GM18858 (cell line): ENCODE measurements at regions not wholly inside any gene's neighbourhood (a gene's known extent, or its start where the extent isn't known, plus 50 kb on each side); places are given as distances from the start of the nearest gene placed in this dataset.
"Not testable (repeated sequence)": the region's sequence is repeated elsewhere in the genome, so short reads cannot be mapped to it uniquely, and the experiment has no call there.

Source experiments
- ATAC-seq: cut with Tn5 transposase; IDR thresholded peaks from one replicate; pipeline ENCODE4 v1.9.1; 2021; ENCODE audit not compliant: unreplicated experiment

- ATAC-seq, result no peak
These were observed 219.4 kb upstream of the SSTR4 start for GRCh38 chr20:22815603-22816315.

GRCh38 chr20:22818636-22819035 lies 216.5 kb upstream of the SSTR4 start:
- no peak for ATAC-seq

DNA sequence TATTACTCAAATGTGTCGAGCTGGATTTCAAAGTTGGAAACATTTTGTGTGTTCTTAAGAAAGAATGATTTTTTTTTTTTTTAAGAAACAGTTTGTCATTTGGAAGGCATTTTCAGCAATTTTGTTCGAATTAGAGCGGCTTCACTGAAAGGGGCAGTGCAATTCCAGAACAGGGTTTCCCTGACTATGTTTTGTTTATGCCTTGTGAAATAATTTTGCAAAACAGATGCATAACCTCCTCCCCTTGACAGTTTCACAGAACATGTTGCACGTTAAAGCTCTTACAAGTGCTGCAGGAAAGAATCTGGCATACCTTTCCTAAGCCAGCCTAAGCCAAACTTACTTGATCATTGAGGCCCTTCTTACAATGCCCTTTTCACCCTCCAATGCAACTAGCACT lies 216.0 kb upstream of the SSTR4 start:
- ATAC-seq, result no peak

DNA sequence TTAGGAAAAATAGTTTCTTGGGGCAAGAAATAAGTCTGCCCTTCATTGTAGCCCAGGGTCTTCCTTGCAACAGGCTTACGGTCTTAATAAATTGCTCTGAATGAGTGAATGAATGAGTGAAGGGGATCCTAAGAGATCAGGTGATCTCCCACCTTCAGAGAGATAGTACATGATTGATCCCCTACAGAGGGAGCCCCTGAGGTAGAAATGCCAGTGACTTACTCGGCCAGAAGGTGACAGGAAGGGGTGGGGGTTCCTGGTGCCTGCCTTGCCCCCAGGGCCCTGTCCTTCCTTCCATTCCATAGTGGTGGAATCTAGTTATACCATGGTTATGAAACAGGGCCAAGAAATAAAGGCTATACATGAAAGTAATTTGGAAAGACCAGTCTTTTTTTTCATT lies 215.3 kb upstream of the SSTR4 start:
- no peak for ATAC-seq

- ATAC-seq, result no peak
These were observed 213.9 kb upstream of the SSTR4 start for GRCh38 chr20:22821081-22821727.

GRCh38 chr20:22821796-22822195 lies 213.3 kb upstream of the SSTR4 start:
- ATAC-seq, result no peak

DNA sequence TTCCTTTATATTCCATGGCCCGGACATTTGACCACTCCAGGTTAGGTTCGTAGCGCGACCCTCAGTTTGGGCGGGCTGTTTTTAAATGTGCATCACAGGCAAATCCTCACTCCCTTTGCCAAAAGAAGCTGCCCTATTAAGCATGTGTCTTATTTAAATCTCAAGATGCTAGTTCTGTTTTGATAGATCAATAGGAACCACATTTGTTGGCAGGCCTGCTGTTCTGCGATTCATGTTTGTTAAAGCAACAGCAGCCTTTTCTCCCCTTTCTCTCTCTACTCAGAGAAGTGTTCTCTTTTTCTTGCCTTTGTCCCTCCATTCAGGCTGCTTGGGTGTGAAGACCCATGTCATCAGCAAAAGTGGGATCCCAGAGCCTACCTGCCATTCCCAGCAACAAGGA lies 212.0 kb upstream of the SSTR4 start:
- ATAC-seq, result no peak

- ATAC-seq, result no peak
These were observed 211.0 kb upstream of the SSTR4 start for GRCh38 chr20:22824077-22824476.

GRCh38 chr20:22825076-22825475 lies 210.0 kb upstream of the SSTR4 start:
- ATAC-seq, result no peak

DNA sequence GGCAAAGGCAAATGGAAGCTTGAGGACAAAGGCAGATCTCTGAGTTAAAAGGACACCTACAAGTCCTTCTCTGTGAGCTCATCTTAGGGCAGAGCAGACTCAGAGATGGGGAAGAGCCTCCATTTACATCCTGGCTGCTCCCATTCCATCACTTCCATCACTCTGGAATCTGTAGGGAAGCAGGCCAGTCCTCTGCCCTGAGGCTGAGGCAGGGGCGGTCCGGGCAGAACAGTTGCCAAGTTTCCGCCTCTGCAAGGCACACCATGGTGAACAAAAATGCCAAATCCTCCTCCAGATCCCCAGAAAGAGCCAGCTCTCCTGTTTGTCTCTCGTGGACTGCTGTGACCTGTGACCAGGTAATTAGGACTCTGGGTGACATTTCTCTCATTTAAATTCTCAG lies 209.6 kb upstream of the SSTR4 start:
- no peak for ATAC-seq

DNA sequence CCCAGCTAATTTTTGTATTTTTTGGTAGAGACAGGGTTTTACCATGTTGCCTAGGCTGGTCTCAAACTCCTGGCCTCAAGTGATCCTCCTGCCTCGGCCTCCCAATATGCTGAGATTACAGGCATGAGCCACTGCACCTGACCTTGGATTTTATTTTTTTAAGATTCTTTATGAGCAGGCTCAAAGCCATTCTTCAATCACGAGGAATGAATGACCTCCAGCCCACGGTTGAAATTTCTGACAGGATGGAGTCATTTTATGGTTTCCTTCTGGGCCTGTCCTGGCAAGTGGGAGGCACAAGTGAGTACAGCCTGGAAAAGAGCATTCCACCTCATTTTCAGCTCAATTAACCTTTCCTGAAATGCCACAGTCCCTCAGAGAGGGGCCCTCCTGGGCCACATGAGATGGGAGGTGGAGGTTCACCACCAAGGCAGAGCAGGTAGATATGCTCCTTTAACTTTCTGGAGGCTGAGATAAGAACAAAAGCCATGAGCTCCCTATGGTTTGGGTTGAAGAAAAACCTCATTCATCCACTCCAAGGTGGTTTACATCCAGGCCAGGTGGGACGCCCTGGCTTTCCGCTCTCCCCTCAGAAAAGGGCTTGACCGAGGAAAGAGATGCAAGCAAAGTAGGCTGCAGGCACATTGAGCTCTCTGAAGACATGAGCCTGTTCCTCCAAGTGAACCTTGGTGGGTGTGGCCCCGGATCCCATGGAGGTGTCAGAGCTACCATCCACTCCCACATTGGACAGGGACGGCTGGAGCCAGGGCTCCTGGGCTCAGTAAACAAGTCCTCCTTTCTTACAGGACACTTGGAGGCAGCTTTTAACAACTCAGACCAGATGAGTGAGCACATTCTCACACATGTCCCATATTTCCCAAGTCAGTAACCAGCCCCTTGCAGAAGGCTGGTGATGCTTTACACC lies 208.5 kb upstream of the SSTR4 start:
- no peak for ATAC-seq

DNA sequence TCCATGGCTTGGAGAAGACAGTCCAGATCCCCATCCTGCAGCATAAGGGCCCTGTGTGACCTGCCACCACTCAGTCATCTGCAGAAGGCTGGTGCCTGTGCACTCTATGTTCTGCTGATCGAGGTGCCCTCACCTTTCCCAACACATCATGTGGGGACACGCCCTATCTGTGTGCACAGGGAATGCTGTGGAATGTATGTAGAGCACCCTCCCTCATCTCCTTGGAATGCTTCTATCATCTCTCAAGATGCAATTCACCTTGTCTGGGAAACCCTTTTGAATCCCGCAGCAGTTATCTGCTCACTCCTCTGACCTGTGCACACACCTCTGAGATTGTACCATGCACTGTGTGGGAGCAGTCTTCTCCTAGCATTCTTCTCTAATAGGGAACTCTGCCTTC lies 207.2 kb upstream of the SSTR4 start:
- no peak for ATAC-seq

- no peak for ATAC-seq
These were observed 205.8 kb upstream of the SSTR4 start for GRCh38 chr20:22829356-22829755.

DNA sequence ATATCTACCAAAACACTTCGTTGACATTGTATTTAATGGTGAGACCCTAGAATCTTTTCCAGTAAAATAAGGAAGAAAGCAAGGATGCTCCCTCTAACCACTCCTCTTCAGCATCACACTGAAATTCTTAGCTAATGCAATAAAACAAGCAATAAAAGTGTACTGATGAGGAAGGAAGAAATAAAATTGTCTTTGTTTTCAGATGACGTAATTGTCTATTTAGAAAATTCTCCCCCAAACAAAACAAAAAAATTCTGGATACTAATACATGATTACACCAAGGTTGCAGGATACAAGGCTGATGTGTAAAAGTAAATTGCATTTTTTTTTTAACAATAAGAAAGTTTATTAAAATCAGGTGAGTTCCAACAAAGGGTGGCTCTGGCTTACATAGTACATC lies 205.0 kb upstream of the SSTR4 start:
- ATAC-seq, result no peak

DNA sequence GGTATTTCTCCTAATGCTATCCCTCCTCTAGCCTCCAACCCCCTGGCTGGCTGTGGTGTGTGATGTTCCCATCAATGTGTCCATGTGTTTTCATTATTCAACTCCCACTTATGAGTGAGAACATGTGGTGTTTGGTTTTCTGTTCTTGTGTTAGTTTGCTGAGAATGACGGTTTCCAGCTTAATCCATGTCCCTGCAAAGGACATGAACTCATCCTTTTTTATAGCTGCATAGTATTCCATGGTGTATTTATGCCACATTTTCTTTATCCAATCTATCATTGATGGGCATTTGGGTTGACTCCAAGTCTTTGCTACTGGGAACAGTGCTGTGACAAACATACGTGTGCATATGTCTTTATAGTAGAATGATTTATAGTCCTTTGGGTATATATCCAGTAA lies 204.4 kb upstream of the SSTR4 start:
- not testable (repeated sequence) for ATAC-seq

DNA sequence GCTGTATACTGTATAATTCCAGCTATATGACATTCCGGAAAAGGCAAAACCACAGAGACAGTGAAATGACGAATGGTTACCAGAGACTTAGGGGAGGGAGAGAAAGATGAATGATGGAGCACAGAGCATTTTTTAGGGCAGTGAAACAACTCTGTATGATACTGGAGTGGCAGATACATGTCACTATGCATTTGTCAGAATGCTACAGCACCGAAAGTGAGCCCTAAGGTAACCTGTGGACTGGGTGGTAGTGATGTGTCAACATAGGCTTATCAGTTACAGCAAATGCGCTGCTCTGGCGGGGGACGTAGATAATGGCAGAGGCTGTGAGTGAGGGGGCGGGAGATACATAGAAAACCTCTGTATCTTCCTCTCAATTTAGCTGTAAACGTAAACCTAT lies 201.3 kb upstream of the SSTR4 start:
- no peak for ATAC-seq

DNA sequence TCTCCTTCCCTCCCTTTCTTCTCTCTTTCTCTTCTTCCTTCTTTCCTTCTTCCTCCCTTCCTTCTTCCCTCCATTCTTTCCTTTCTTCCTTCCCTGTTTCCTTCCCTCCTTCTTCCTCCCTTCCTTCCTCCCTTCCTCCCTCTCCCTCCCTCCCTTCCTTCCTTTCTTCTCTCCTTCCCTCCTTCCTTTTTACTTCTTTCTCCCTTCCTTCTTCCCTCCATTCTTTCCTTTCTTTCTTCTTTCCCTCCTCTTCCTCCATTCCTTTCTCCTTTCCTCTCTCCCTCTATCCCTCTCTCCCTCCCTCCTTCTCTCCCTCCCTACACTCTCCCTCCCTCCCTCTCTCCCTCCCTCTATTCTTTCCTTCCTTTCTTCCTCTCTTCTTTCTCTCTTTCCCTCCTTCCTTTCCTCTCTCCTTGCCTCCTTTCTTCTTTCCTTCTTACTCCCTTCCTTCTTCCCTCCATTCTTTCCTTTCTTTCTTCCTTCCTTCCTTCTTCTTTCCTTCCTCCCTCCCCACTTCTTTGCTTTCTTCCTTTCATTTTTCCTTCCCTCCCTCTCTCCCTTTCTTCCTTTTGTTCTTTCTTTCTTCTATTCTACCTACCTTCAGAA lies 200.4 kb upstream of the SSTR4 start:
- no peak for ATAC-seq

- ATAC-seq, result no peak
These were observed 198.9 kb upstream of the SSTR4 start for GRCh38 chr20:22836211-22836610.

DNA sequence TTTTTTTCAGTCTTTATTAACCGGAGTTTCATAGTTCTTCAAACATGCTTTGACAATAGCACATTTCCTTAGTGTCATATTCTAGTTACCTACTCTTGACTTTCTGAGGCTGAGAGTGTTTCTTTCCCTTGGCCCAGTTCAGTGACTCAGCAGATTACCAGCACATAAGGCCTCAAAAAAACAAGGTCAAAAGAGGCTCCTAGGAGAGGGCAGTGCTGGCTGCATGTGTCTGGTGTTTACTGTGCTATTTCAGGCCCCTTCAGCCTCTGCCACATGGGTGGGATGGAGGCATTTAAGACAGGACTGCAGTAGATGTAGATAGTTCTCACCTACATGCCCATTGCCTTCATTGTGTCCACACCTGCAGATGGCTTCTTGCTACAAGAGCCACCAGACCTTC lies 198.2 kb upstream of the SSTR4 start:
- no peak for ATAC-seq

DNA sequence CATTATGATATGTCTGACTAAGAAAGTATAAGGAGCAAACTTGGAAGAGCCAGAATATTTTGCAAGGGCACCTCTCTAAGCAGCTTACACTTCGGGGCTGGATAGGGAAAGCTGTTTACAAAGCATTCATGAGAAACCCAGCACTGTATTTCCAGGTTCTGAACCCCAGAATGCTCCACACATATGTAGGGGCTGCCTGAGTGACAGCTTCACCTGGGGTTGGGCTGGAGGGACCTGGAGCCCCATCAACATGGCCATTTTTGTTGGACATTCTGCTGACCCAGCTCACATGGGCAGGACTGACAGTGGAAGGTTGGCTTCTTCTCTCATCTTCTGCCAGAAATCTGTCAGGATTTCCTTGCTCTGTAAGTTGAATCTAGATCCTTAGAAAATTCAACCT lies 197.1 kb upstream of the SSTR4 start:
- ATAC-seq, result no peak

- ATAC-seq, result no peak
These were observed 193.3 kb upstream of the SSTR4 start for GRCh38 chr20:22841846-22842245.
